ENCODE measurements at regions not wholly inside any gene's neighbourhood (a gene's known extent, or its start where the extent isn't known, plus 50 kb on each side); places are given as distances from the start of the nearest gene placed in this dataset.
A peak's percentile ranks its signal among the peaks of the same experiment; 100 is the strongest.

GRCh38 chr6:28771401-28772267 is 152.2 kb downstream of the TRIM27 start:
- WGBS (ENCODE audit: low lambda C conversion rate, missing lambda C conversion rate): 26% methylated on average over 19 of the region's 19 CpGs
- H2AFZ ChIP-seq: no peak overlapping the region
- H3K27me3 ChIP-seq: peaks cover 100% of the 10 kb centered on the region

GRCh38 chr6:28772480-28773381 is 151.1 kb downstream of the TRIM27 start:
- 8% methylated on average over 32 of the region's 32 CpGs for WGBS (ENCODE audit: low lambda C conversion rate, missing lambda C conversion rate)
- peaks cover 100% of the 10 kb centered on the region for H3K27me3 ChIP-seq
- no peak for TF ChIP-seq EZH2phosphoT487 (IDR thresholded peaks at IDR 0.05; ENCODE audit: low read depth, severe bottlenecking, unreplicated experiment)
- no peak for TF ChIP-seq CTCF (IDR thresholded peaks at IDR 0.05; ENCODE audit: poor library complexity)
- peak; percentile 94 for TF ChIP-seq EZH2 (IDR thresholded peaks at IDR 0.05; ENCODE audit: borderline replicate concordance)

More at GRCh38 chr6:28771401-28772267, 152.2 kb downstream of the TRIM27 start:
- Histone ChIP-seq H3K4me3 (no peak overlapping the region), H3K4me2 (no peak overlapping the region), H3K27ac (no peak overlapping the region), H3K79me2 (no peaks in the 10 kb centered on the region), H3K4me1 (ENCODE audit: insufficient read depth) (peaks cover 6% of the 10 kb centered on the region), H3K9me2 (replicated peaks; ENCODE audit: insufficient read depth) (no peaks in the 10 kb centered on the region), H3K9me3 (ENCODE audit: low read depth) (no peaks in the 10 kb centered on the region), H3K36me3 (replicated peaks; ENCODE audit: insufficient read depth, low read depth) (no peaks in the 10 kb centered on the region), H4K20me1 (ENCODE audit: insufficient read depth, poor library complexity, severe bottlenecking) (no peaks in the 10 kb centered on the region)
- no peak for TF ChIP-seq EZH2phosphoT487 (IDR thresholded peaks at IDR 0.05; ENCODE audit: low read depth, severe bottlenecking, unreplicated experiment)
- no peak for TF ChIP-seq CTCF (IDR thresholded peaks at IDR 0.05; ENCODE audit: poor library complexity)
- no peak for TF ChIP-seq EZH2 (IDR thresholded peaks at IDR 0.05; ENCODE audit: borderline replicate concordance)
- DNase-seq (ENCODE audit: low spot score): no peak

GRCh38 chr6:28774292-28775051 is 149.3 kb downstream of the TRIM27 start:
- 23% methylated on average over 23 of the region's 23 CpGs for WGBS (ENCODE audit: low lambda C conversion rate, missing lambda C conversion rate)
- Histone ChIP-seq H3K9me2 (replicated peaks; ENCODE audit: insufficient read depth) (no peaks in the 10 kb centered on the region), H3K79me2 (no peaks in the 10 kb centered on the region), H3K4me1 (ENCODE audit: insufficient read depth) (peaks cover 6% of the 10 kb centered on the region), H3K4me3 (no peak overlapping the region), H3K9me3 (ENCODE audit: low read depth) (no peaks in the 10 kb centered on the region), H4K20me1 (ENCODE audit: insufficient read depth, poor library complexity, severe bottlenecking) (no peaks in the 10 kb centered on the region), H2AFZ (no peak overlapping the region), H3K4me2 (no peak overlapping the region), H3K27ac (no peak overlapping the region), H3K27me3 (peaks cover 98% of the 10 kb centered on the region), H3K36me3 (replicated peaks; ENCODE audit: insufficient read depth, low read depth) (no peaks in the 10 kb centered on the region)
- TF ChIP-seq EZH2phosphoT487 (IDR thresholded peaks at IDR 0.05; ENCODE audit: low read depth, severe bottlenecking, unreplicated experiment) (peak; percentile 30), EZH2 (IDR thresholded peaks at IDR 0.05; ENCODE audit: borderline replicate concordance) (peak; percentile 5), CTCF (IDR thresholded peaks at IDR 0.05; ENCODE audit: poor library complexity) (no peak)
- no peak for DNase-seq (ENCODE audit: low spot score)

More at GRCh38 chr6:28772480-28773381, 151.1 kb downstream of the TRIM27 start:
- H3K9me3 ChIP-seq (ENCODE audit: low read depth): no peaks in the 10 kb centered on the region
- peak overlapping the region; percentile 31 for H3K4me2 ChIP-seq
- H4K20me1 ChIP-seq (ENCODE audit: insufficient read depth, poor library complexity, severe bottlenecking): no peaks in the 10 kb centered on the region
- no peaks in the 10 kb centered on the region for H3K79me2 ChIP-seq
- no peak for DNase-seq (ENCODE audit: low spot score)
- H2AFZ ChIP-seq: no peak overlapping the region
- no peak overlapping the region for H3K27ac ChIP-seq
- peaks cover 6% of the 10 kb centered on the region for H3K4me1 ChIP-seq (ENCODE audit: insufficient read depth)
- no peak overlapping the region for H3K4me3 ChIP-seq
- H3K9me2 ChIP-seq (replicated peaks; ENCODE audit: insufficient read depth): no peaks in the 10 kb centered on the region
- no peaks in the 10 kb centered on the region for H3K36me3 ChIP-seq (replicated peaks; ENCODE audit: insufficient read depth, low read depth)

All from hepatocyte (in vitro differentiated cells).